ENCODE measurements at regions not wholly inside any gene's neighbourhood (a gene's known extent, or its start where the extent isn't known, plus 50 kb on each side); places are given as distances from the start of the nearest gene placed in this dataset.

GRCh38 chr2:220533485-220533884 lies 906.1 kb downstream of the SLC4A3 start:
- TF ChIP-seq POLR2AphosphoS5 (IDR thresholded peaks at IDR 0.05) (no peak), CTCF (IDR thresholded peaks at IDR 0.05) (peak in 1 of 5 experiments; percentile 7), EP300 (IDR thresholded peaks at IDR 0.05; ENCODE audit: low read depth) (no peak), POLR2A (IDR thresholded peaks at IDR 0.05) (no peak)

Measured in transverse colon (tissue), 4 donors.